MM.1S (cell line): ENCODE measurements at regions not wholly inside any gene's neighbourhood (a gene's known extent, or its start where the extent isn't known, plus 50 kb on each side); places are given as distances from the start of the nearest gene placed in this dataset.

ENCODE experiments used
- DNase-seq: peaks from one replicate; pipeline ENCODE4 v3.0.0-alpha.2; 2015
- H2AFZ ChIP-seq: fragments of 300-600 bp; sonication (generic); 2 replicates; pipeline ENCODE4 v1.6.0; 2016; ENCODE audit warnings: antibody characterized with exemption, low read length
- H3F3A ChIP-seq: fragments of 300-600 bp; sonication (generic); 2 replicates; pipeline ENCODE4 v1.6.1; 2016; ENCODE audit warnings: mild to moderate bottlenecking, antibody characterized with exemption, low read length, moderate library complexity, mixed read lengths; ENCODE audit not compliant: insufficient read depth
- H3K27ac ChIP-seq: fragments of 300-600 bp; sonication (generic); 2 replicates; pipeline ENCODE4 v1.5.1; 2016; ENCODE audit warnings: mild to moderate bottlenecking, low read length
- H3K27me3 ChIP-seq: fragments of 300-600 bp; sonication (generic); replicated peaks from 2 replicates; pipeline ENCODE4 v1.6.0; 2016; ENCODE audit warnings: low read length; ENCODE audit not compliant: insufficient read depth
- H3K36me3 ChIP-seq: fragments of 300-600 bp; sonication (generic); replicated peaks from 2 replicates; pipeline ENCODE4 v1.6.1; 2016; ENCODE audit warnings: mild to moderate bottlenecking, low read length, mixed read lengths; ENCODE audit not compliant: insufficient read depth
- H3K4me1 ChIP-seq: fragments of 300-600 bp; sonication (generic); 2 replicates; pipeline ENCODE4 v1.6.1; 2016; ENCODE audit warnings: low read length, mixed read lengths
- H3K4me2 ChIP-seq: fragments of 300-600 bp; sonication (generic); 2 replicates; pipeline ENCODE4 v1.6.0; 2016; ENCODE audit warnings: low read depth, low read length
- H3K4me3 ChIP-seq: fragments of 300-600 bp; sonication (generic); 2 replicates; pipeline ENCODE4 v1.5.1; 2016; ENCODE audit warnings: low read length, mixed read lengths
- H3K79me2 ChIP-seq: fragments of 300-600 bp; sonication (generic); 2 replicates; pipeline ENCODE4 v1.6.1; 2016; ENCODE audit warnings: mixed run types, low read length, mixed read lengths
- H3K9ac ChIP-seq: fragments of 300-600 bp; sonication (generic); 2 replicates; pipeline ENCODE4 v1.6.1; 2016; ENCODE audit warnings: low read length, mixed read lengths
- H3K9me2 ChIP-seq: fragments of 300-600 bp; sonication (generic); replicated peaks from 2 replicates; pipeline ENCODE4 v1.6.1; 2016; ENCODE audit warnings: mild to moderate bottlenecking, low read length, mixed read lengths; ENCODE audit not compliant: insufficient read depth
- H3K9me3 ChIP-seq: fragments of 300-600 bp; sonication (generic); replicated peaks from 2 replicates; pipeline ENCODE4 v1.6.1; 2016; ENCODE audit warnings: mild to moderate bottlenecking, low read length, mixed read lengths; ENCODE audit not compliant: insufficient read depth
- H4K20me1 ChIP-seq: fragments of 300-600 bp; sonication (generic); 2 replicates; pipeline ENCODE4 v1.6.1; 2016; ENCODE audit warnings: mild to moderate bottlenecking, low read length, moderate library complexity, mixed read lengths; ENCODE audit not compliant: insufficient read depth
- EZH2 ChIP-seq: fragments of 300-600 bp; sonication (generic); optimal IDR thresholded peaks from 2 replicates; pipeline ENCODE3; 2017; ENCODE audit warnings: low read depth, mild to moderate bottlenecking, antibody characterized with exemption, low read length, mixed read lengths
- EZH2phosphoT487 ChIP-seq: fragments of 300-600 bp; sonication (generic); IDR thresholded peaks from 2 replicates; pipeline ENCODE4 v1.6.1; 2018; ENCODE audit warnings: antibody characterized with exemption, low read length
- TF ChIP-seq, protein P1 (sequence below): fragments of 300-600 bp; sonication (generic); IDR thresholded peaks from 2 replicates; pipeline ENCODE4 v1.5.1; 2016; ENCODE audit warnings: antibody characterized with exemption, low read length, mixed read lengths

DNA sequence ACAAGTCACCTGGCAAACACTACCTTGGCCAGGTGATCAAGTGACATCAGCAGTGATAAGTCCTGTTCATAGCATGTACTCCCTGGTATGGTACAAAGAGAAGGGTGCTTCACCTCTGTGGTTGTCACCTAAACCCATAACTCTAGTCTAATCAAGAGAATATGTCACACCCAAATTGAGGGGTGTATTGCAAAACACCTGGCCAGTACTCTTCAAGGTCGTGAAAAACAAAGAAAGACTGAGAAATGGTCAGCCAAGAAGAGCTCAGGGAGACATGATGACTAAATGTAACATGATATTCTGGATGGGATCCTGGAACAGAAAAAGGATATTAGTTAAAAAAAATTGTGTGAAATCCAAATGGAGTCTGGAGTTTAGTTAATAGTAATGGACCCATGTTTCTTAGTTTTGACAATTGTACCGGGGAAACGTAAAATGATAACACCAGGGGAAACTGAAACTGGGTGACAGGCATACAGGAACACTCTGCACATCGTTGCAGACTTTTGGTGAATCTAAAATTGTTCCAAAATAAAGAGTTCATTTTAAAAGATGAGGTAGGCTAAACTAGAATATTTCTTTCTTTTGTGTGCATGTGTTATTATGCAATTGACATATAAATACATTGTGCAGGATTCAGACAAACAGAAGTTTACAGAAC lies 262.0 kb downstream of the CDC5L start:
- Histone ChIP-seq H3K4me2 (peak overlapping the region; percentile 56; the same call in 1 of the 2 replicates), H3K27me3 (no peaks in the 10 kb centered on the region), H3K79me2 (no peaks in the 10 kb centered on the region), H3K4me3 (peak overlapping the region; percentile 24; the same call in 1 of the 2 replicates), H3K9me3 (no peaks in the 10 kb centered on the region), H2AFZ (peak overlapping the region; percentile 57), H3K36me3 (no peaks in the 10 kb centered on the region), H3K9me2 (no peaks in the 10 kb centered on the region), H3K27ac (peak overlapping the region; percentile 17; the same call in 1 of the 2 replicates), H3F3A (no peaks in the 10 kb centered on the region), H3K9ac (no peak overlapping the region), H3K4me1 (peaks cover 10% of the 10 kb centered on the region; the same call in 1 of the 2 replicates), H4K20me1 (no peaks in the 10 kb centered on the region)
- peak; percentile 12 for DNase-seq
- TF ChIP-seq, protein P1, sequence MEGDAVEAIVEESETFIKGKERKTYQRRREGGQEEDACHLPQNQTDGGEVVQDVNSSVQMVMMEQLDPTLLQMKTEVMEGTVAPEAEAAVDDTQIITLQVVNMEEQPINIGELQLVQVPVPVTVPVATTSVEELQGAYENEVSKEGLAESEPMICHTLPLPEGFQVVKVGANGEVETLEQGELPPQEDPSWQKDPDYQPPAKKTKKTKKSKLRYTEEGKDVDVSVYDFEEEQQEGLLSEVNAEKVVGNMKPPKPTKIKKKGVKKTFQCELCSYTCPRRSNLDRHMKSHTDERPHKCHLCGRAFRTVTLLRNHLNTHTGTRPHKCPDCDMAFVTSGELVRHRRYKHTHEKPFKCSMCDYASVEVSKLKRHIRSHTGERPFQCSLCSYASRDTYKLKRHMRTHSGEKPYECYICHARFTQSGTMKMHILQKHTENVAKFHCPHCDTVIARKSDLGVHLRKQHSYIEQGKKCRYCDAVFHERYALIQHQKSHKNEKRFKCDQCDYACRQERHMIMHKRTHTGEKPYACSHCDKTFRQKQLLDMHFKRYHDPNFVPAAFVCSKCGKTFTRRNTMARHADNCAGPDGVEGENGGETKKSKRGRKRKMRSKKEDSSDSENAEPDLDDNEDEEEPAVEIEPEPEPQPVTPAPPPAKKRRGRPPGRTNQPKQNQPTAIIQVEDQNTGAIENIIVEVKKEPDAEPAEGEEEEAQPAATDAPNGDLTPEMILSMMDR = no peak
- TF ChIP-seq EZH2 (no peak), EZH2phosphoT487 (no peak)

DNA sequence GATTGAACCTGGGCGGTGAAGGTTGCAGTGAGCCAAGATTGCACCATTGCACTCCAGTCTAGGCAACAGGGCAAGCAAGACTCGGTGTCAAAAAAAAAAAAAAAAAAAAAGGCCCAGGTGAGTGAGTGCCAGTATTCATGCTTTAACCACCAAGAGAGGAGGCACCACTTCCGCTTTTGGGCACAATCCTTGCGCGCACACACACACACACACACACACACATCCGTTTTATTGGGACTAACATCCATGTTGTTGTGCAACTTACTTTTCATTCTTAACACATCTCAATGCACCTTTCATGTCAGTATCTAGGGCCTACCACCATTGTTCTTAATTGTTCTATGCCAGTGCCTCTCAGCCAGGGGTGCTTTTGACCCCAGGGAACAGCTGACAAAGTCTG lies 263.0 kb downstream of the CDC5L start:
- H2AFZ ChIP-seq = no peak overlapping the region
- TF ChIP-seq, protein P1 = no peak
- no peak for TF ChIP-seq EZH2
- TF ChIP-seq EZH2phosphoT487 = no peak
- no peaks in the 10 kb centered on the region for H3F3A ChIP-seq
- H3K4me3 ChIP-seq = no peak overlapping the region
- no peak overlapping the region for H3K27ac ChIP-seq
- no peak overlapping the region for H3K4me2 ChIP-seq
- H4K20me1 ChIP-seq = no peaks in the 10 kb centered on the region
- no peaks in the 10 kb centered on the region for H3K79me2 ChIP-seq
- no peaks in the 10 kb centered on the region for H3K27me3 ChIP-seq
- H3K9me3 ChIP-seq = no peaks in the 10 kb centered on the region
- no peak for DNase-seq
- H3K36me3 ChIP-seq = no peaks in the 10 kb centered on the region
- H3K9me2 ChIP-seq = no peaks in the 10 kb centered on the region
- peaks cover 16% of the 10 kb centered on the region; the same call in 1 of the 2 replicates for H3K4me1 ChIP-seq
- no peak overlapping the region for H3K9ac ChIP-seq

DNA sequence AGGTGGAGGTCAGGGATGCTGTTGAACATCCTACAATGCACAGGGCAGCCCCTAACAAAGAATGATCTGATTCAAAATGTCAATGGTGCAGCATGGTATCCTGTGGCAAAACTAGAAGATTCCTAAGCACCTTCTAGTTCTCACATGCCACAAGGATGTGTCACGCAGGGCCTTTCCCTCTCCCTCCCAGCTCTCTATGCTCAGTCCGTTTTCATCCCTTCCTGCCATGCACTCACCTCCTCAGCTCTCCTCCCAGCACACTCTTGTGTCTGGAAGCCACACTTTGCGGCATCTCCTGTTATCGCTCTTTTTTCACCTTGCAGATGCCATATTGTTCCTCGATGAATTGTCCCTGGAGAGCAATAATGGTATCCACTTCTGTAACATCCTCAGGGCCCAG lies 263.4 kb downstream of the CDC5L start:
- no peaks in the 10 kb centered on the region for H3K36me3 ChIP-seq
- no peak for DNase-seq
- no peaks in the 10 kb centered on the region for H3K27me3 ChIP-seq
- H3K4me2 ChIP-seq = no peak overlapping the region
- H3F3A ChIP-seq = no peaks in the 10 kb centered on the region
- H3K9me3 ChIP-seq = no peaks in the 10 kb centered on the region
- H2AFZ ChIP-seq = no peak overlapping the region
- no peak overlapping the region for H3K27ac ChIP-seq
- H3K4me3 ChIP-seq = no peak overlapping the region
- no peaks in the 10 kb centered on the region for H4K20me1 ChIP-seq
- no peaks in the 10 kb centered on the region for H3K79me2 ChIP-seq
- peaks cover 16% of the 10 kb centered on the region; the same call in 1 of the 2 replicates for H3K4me1 ChIP-seq
- H3K9ac ChIP-seq = no peak overlapping the region
- H3K9me2 ChIP-seq = no peaks in the 10 kb centered on the region
- no peak for TF ChIP-seq EZH2phosphoT487
- TF ChIP-seq EZH2 = no peak
- TF ChIP-seq, protein P1 = no peak
